ENCODE measurements at regions not wholly inside any gene's neighbourhood (a gene's known extent, or its start where the extent isn't known, plus 50 kb on each side); places are given as distances from the start of the nearest gene placed in this dataset.

GRCh38 chr11:134543241-134543640 lies 131.2 kb upstream of the B3GAT1 start:
- no peak for DNase-seq (ENCODE audit: low spot score)

GRCh38 chr11:134542401-134543165 lies 130.5 kb upstream of the B3GAT1 start:
- DNase-seq (ENCODE audit: low spot score), result peak; percentile 85

DNA sequence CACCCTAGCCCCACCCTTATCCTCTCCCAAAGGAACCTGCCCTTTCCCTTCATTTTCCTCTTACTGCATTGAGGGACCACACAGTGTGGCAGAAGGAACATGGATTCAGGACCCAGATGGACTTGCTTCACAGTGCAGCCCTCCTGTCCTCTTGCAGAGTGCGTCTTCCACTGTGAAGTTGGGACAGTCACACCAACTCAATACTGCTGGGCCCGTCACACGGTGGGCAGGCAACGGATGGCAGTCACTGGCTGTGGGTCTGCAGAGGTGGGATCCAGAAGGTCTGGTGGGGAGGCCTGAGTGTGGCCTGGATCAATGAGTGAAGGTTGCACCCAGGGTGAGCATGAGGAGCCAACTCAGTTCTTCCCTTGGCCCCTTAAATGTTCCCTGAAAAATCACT lies 129.9 kb upstream of the B3GAT1 start:
- peak; percentile 51 for DNase-seq (ENCODE audit: low spot score)

DNA sequence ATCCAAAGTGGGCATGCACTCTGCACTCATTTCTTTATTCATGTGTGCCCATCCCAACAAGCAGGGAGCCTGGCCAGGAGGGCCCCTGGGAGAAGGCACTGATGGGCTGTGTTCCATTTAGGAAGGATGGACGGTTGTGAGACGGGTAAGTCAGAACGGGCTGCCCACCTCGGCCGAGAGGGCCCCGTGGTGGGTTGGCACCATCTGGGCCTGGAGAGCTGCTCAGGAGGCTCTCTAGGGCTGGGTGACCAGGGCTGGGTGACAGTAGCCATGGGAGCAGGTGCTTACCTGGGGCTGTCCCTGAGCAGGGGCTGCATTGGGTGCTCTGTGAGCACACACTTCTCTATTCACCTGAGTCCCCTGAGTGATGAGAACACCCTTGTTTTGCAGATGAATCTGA lies 129.3 kb upstream of the B3GAT1 start:
- peak; percentile 82 for DNase-seq (ENCODE audit: low spot score)

DNA sequence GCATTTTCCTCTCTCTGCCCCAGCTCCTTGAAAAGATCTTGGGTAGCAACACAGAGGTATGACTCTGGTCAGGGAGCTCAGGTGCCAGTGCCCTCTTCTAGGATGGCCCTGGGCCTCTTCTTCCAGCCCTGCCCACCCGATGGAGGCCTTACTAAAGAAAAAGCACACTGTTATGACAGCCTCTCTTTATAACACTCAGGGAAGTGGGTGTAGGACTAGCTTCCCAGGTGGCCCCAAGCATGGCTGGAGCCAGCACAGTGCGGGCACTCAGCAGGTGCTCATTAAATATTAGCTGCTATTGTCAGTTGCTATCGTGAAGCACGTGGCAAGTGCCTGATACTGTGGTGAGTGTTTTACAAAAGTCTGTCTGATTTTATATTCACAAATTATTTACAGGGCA lies 127.2 kb upstream of the B3GAT1 start:
- DNase-seq (ENCODE audit: low spot score), result peak; percentile 69

DNA sequence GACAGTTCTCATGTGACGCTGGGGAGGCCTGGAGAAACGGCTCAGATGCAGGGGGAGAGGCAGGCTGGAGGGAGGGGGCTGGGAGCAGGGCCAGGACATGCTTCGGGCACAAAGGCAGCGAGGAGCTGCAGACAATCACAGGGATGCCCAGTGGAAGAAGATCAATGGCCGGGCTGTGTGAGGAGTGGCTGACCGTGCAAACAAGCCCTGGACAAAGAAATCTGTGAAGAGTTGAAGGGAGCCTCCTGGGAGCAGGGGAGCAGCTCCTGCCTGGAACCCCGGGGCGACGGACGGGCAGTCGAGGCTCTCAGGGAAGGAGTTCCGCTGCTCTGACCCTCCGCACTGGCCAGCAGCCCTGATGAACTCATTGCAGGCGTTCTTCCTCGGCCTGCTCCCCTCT lies 126.7 kb upstream of the B3GAT1 start:
- DNase-seq (ENCODE audit: low spot score), result peak; percentile 73

GRCh38 chr11:134537941-134538340 lies 125.9 kb upstream of the B3GAT1 start:
- no peak for DNase-seq (ENCODE audit: low spot score)

DNA sequence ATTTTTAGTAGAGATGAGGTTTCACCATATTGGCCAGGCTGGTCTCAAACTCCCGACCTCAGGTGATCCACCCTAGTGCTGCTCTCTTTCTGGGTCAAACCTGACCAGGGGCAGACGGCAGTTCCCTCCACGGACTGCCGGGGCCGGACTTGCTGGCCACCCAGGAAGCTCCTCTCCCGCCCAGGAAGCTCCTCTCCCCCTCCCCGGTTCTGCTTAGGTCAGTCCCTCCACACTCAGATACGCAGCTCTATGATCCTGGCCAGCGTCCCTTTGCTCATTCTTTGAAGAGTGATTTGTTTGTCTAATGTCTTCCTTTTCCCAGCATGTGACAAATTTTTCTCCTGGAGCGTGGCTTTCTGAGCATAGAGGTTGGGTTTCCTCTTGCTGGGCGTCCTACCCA lies 125.3 kb upstream of the B3GAT1 start:
- peak; percentile 80 for DNase-seq (ENCODE audit: low spot score)

- DNase-seq (ENCODE audit: low spot score), result no peak
These were observed 124.6 kb upstream of the B3GAT1 start for GRCh38 chr11:134536677-134537076.

DNA sequence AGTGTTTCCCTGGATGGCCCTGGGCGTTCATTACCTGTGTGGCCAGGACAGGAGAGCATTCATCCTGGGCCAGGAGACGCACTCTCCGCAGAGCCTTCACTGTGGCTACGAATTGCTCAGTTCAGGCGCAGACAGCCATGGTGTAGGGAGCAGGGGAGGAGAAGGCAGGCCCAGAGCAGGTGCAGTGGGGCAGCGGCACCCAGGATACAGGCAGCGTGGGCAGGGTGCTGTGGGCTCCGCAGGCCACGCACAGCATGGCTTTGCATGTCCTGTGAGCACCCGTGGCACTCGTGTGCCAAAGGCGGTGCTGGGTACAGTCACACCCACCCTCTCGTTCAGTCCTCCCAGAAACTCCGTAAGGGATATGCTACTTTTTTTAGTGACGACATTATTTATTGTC lies 124.2 kb upstream of the B3GAT1 start:
- peak; percentile 65 for DNase-seq (ENCODE audit: low spot score)

DNA sequence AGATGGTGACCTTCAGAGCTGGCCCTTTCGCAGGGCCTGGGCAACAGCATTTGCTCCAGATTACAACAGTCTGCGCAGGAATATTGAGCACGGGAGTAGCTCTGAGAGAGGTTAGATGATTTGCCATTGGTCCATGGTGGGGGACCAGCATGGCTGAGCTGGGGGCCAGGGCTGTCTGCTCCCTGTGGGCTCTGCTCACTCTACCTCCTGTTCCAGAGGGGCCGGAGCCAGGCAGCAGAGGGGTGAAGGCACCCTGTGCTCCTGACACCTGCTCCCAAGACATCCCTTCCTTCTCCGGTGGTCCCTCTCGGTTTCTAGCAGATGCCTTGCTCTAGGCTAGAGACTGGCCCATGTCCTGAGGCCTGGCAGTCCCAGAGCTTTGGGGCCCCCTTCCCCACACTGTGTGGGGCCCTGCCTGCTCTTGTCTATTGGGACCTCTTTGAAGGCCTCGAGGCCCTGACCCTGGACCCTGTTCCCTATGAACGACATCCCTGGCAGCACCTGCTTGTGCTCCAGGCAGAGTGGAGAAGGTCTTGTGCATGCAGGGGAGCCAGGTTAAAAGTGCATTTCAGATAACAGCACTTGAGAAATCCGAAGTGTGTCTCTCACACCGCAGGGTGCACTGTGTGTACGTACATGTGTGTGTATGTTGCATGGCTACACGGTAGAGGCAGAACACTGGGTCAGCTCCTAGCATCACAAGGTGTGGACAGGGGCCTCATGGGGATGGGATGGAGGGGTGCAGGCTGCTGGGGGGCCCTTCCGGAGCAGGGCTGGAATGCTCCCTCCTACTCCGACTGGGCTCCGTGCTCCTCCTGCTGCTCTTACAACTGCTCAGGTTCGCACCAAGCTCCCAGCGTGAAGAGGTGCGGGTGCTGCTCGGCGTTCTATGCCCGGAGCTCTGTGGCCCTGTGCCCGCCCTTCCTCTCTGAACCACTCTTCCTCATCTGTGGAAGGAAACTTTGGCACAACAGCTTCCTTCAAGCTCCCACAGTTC lies 123.3 kb upstream of the B3GAT1 start:
- peak; percentile 85 for DNase-seq (ENCODE audit: low spot score)

DNA sequence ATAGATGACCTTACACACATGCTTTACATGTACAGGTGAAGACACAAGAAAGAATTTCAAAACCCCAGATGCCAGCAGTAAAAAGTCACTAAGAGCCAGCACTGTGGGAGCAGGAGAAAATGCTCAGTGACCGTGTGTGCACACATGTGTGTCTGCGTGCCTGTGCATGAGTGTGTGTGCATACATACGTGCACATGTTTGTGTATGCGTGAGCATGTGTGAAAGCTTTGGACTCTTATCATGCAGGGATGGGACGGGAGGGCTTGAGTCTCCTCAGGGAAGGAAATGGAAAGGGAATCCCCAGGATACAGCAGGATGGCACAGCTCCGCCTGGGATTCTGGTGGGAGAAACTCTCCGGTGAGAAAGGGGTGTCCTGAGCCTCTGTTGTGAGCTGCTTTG lies 121.5 kb upstream of the B3GAT1 start:
- DNase-seq (ENCODE audit: low spot score), result peak; percentile 65

DNA sequence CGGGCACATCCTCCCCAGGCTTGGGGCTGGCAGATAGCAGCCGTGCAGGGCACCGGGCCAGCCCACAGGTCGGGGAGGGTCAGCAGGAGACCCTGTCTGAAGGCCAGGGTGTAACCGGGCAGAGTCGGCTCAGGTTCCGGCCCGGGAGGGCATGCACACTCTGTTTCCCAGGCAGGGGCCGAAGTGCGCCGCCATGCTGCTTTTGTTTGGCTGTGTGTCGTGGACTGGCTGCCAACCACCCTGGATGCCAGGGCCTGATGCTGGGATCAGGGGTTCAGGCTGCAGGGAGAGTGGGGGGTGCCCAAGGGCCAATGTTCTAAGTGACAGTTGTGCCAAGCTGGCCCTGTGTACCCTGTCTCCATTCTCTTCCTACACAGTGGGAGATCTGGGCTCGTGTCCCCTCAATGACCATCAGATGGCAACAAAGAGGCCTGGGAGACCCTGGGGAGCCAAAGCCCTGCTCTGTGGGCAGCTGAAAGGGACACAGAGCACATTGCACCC lies 120.9 kb upstream of the B3GAT1 start:
- DNase-seq (ENCODE audit: low spot score), result peak; percentile 86

DNA sequence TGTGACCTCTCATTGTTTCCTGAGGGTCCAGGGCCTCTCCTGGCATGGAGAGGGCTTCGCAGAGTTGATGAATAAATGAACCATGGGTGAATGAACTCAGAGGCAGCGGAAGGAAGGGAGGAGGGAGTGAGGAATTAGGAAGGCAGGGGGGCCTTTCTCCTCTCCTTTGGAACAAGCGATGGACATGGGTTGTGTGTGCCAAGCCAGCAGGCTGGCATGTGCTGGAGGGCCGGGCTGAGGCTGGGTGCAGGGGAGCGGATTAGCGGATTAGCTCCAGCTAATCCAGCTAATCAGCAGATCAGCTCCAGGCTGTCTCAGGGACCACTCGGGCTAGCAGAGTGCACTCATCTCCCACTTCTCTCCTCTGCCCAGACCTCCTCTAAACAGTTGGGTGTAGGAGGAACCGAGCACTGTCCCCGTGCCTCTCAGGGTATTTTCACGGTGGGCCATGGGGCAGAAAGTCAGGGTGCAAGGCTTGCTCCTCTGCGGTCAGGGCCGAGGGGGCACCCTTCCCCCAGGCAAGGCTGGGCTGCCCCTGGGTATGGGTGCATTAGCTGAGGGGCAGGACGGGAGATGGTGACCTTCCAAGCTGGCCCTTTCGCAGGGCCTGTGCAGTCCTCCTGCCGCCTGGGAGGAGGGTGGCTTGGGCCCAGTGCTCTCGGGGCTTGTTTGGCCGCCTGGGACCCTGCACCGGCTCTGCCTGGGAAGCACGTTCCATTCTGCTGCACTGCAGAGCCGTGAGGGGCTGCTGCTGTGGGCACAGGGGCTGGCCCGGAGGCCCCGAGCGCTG lies 120.3 kb upstream of the B3GAT1 start:
- DNase-seq (ENCODE audit: low spot score), result peak; percentile 83

- peak; percentile 88 for DNase-seq (ENCODE audit: low spot score)
These were observed 119.5 kb upstream of the B3GAT1 start for GRCh38 chr11:134531327-134532130.

GRCh38 chr11:134530636-134531326 lies 118.7 kb upstream of the B3GAT1 start:
- DNase-seq (ENCODE audit: low spot score), result peak; percentile 59

GRCh38 chr11:134529212-134530096 lies 117.4 kb upstream of the B3GAT1 start:
- peak; percentile 51 for DNase-seq (ENCODE audit: low spot score)

DNA sequence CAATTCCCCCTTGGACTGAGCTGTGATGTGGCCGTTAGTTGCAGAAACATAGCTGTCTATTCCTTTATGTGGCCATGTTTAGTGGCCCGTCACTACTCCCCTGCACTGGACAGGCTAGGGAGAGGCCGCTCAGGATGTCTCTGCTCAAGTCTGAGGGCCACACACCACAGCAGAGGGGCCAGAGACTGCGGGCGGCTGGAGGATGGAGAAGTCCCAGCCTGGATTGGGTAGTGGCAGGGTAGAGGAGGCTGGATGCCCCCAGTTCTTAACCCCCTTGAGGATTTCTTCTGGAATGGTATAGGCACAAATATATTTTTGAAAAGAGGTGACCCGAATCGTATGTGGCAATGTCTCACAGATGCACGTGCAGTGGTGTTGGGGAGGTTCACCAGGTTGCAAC lies 116.4 kb upstream of the B3GAT1 start:
- peak; percentile 65 for DNase-seq (ENCODE audit: low spot score)
